HFFc6 (cell line): ENCODE measurements at regions not wholly inside any gene's neighbourhood (a gene's known extent, or its start where the extent isn't known, plus 50 kb on each side); places are given as distances from the start of the nearest gene placed in this dataset.
"Not testable (repeated sequence)": the region's sequence is repeated elsewhere in the genome, so short reads cannot be mapped to it uniquely, and the experiment has no call there.

ENCODE experiments used
- DNase-seq: peaks from one replicate; pipeline ENCODE4 v3.0.0-alpha.2; 2018
- H3K27ac Mint-ChIP-seq: 2 replicates; pipeline ENCODE4 v1.8.0; 2020; ENCODE audit warnings: mild to moderate bottlenecking, mixed read lengths
- H3K27me3 Mint-ChIP-seq: 2 replicates; pipeline ENCODE4 v1.8.0; 2021; ENCODE audit warnings: mild to moderate bottlenecking, moderate library complexity, mixed read lengths; ENCODE audit not compliant: insufficient read depth
- H3K36me3 Mint-ChIP-seq: 2 replicates; pipeline ENCODE4 v1.8.0; 2021; ENCODE audit warnings: low read depth, mixed read lengths
- H3K4me1 Mint-ChIP-seq: 2 replicates; pipeline ENCODE4 v1.8.0; 2020; ENCODE audit warnings: low read depth, mixed read lengths
- H3K4me3 Mint-ChIP-seq: 2 replicates; pipeline ENCODE4 v1.8.0; 2020; ENCODE audit warnings: mild to moderate bottlenecking, moderate library complexity, mixed read lengths
- H3K9me3 Mint-ChIP-seq: 2 replicates; pipeline ENCODE4 v1.8.0; 2020; ENCODE audit warnings: mild to moderate bottlenecking, mixed read lengths
- TF ChIP-seq, protein P1 (sequence below): fragments of 200-600 bp; sonication (generic); IDR thresholded peaks from 2 replicates; pipeline ENCODE4 v1.5.0; 2021; ENCODE audit warnings: antibody characterized with exemption, mild to moderate bottlenecking

DNA sequence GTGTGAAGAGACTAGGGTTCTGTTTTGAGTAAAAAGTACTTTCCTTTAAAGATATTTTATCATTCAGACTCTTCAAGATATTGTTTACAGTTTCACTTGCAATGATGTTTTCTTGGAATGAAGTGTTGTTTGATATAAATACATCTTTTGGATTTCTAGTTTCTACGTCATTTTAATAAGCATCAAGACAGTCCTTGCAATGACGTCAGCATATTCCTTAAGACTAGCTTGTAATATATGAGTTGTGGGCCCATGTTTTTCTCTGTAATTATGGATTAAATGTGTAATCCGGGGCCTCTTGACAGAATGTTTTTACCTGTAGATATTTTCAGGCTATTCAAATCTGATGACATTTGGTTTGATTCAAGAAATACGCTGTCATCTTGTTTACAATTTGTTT is 66.1 kb downstream of the RBMX2 start:
- H3K4me1 Mint-ChIP-seq: no peaks in the 10 kb centered on the region
- TF ChIP-seq, protein P1, sequence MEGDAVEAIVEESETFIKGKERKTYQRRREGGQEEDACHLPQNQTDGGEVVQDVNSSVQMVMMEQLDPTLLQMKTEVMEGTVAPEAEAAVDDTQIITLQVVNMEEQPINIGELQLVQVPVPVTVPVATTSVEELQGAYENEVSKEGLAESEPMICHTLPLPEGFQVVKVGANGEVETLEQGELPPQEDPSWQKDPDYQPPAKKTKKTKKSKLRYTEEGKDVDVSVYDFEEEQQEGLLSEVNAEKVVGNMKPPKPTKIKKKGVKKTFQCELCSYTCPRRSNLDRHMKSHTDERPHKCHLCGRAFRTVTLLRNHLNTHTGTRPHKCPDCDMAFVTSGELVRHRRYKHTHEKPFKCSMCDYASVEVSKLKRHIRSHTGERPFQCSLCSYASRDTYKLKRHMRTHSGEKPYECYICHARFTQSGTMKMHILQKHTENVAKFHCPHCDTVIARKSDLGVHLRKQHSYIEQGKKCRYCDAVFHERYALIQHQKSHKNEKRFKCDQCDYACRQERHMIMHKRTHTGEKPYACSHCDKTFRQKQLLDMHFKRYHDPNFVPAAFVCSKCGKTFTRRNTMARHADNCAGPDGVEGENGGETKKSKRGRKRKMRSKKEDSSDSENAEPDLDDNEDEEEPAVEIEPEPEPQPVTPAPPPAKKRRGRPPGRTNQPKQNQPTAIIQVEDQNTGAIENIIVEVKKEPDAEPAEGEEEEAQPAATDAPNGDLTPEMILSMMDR: no peak
- DNase-seq: no peak
- no peaks in the 10 kb centered on the region for H3K9me3 Mint-ChIP-seq
- H3K27ac Mint-ChIP-seq: no peak overlapping the region
- no peaks in the 10 kb centered on the region for H3K36me3 Mint-ChIP-seq
- no peaks in the 10 kb centered on the region; the same call in 1 of the 2 replicates for H3K27me3 Mint-ChIP-seq
- no peak overlapping the region for H3K4me3 Mint-ChIP-seq

DNA sequence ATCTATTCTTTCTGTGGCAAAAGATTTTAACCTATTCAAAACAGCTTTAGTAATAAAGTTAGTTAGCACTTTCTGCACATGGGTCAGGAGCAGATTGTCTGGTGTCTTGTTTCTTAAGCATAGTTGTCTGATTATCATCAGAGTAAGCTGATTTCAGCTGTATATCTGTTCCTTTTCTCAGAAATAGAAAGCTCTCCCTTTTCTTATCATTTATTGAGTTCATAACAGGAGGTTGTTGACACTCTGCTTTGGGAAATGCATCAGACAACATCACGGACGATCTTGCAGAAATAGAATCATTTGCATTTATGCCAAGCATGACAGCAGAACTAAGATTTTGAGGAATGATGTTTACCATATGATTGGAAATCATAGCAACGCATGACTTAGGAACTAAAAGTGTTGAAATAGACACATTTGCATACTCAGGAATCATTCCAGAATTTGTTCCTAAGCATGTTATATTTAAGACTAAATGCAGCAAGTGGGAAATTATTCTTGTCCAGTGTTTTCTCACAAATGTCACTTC is 66.7 kb downstream of the RBMX2 start:
- H3K4me1 Mint-ChIP-seq: no peaks in the 10 kb centered on the region
- no peak overlapping the region for H3K27ac Mint-ChIP-seq
- H3K36me3 Mint-ChIP-seq: no peaks in the 10 kb centered on the region
- H3K4me3 Mint-ChIP-seq: no peak overlapping the region
- no peaks in the 10 kb centered on the region for H3K9me3 Mint-ChIP-seq
- DNase-seq: no peak
- TF ChIP-seq, protein P1: no peak
- H3K27me3 Mint-ChIP-seq: no peaks in the 10 kb centered on the region; the same call in 1 of the 2 replicates

DNA sequence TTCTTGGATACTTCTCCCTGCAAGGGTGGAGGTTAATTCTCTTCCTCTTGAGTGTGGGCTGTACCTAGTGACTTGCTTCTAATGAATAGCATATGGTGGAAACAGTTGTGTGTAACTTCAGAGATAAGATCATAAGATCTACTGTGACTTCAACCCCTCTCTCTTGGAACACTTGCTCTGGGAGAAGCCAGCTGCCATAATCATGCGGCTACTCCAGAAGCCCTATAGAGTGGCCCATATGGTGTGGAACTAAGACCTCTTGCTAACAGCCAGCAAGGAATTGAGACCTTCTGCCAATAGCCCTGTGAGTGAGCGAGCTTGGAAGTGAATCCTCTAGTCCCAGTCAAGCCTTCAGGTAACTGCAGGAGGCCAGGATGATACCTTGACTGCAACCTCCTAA is 81.1 kb downstream of the RBMX2 start:
- no peaks in the 10 kb centered on the region for H3K36me3 Mint-ChIP-seq
- no peak for DNase-seq
- TF ChIP-seq, protein P1: no peak
- no peaks in the 10 kb centered on the region for H3K9me3 Mint-ChIP-seq
- no peaks in the 10 kb centered on the region for H3K4me1 Mint-ChIP-seq
- H3K4me3 Mint-ChIP-seq: no peak overlapping the region
- H3K27me3 Mint-ChIP-seq: no peaks in the 10 kb centered on the region
- no peak overlapping the region for H3K27ac Mint-ChIP-seq

DNA sequence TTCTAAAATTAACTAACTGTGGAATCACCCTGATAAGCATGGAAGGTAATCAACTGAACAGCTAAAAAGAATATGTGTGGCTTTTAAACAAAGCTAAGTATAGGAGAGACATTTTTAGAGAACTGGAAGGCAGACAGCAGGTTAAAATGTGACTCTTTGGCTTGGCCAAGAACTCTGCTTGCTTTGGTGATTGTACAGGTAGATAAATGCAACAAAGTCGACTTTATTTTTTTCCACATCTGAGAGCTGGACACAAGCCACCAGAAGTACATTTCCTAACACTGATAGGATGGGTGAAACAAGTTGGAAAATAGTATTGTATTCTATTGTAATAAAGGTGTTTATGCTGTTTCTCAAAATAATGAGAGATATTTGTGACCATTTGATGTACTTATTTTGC is 84.1 kb downstream of the RBMX2 start:
- DNase-seq: no peak
- no peaks in the 10 kb centered on the region for H3K4me1 Mint-ChIP-seq
- TF ChIP-seq, protein P1: no peak
- no peak overlapping the region for H3K4me3 Mint-ChIP-seq
- no peaks in the 10 kb centered on the region for H3K27me3 Mint-ChIP-seq
- no peak overlapping the region for H3K27ac Mint-ChIP-seq
- no peaks in the 10 kb centered on the region for H3K36me3 Mint-ChIP-seq
- no peaks in the 10 kb centered on the region for H3K9me3 Mint-ChIP-seq

DNA sequence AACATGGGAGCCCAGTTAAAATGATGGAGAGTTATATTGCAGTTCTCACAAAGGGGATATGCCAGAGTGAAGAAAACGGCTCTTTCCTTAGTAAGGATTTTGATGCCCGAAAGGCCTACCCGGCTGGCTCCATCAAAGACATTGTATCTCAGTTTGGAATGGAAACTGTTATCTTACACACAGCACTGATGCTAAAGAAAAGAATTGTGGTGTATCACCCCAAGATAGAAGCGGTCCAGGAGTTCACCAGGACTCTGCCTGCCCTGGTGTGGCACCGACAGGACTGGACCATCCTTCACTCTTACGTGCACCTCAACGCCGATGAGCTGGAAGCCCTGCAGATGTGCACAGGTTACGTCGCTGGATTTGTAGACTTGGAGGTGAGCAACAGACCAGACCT is 93.7 kb downstream of the RBMX2 start:
- H3K27ac Mint-ChIP-seq: not testable (repeated sequence)

DNA sequence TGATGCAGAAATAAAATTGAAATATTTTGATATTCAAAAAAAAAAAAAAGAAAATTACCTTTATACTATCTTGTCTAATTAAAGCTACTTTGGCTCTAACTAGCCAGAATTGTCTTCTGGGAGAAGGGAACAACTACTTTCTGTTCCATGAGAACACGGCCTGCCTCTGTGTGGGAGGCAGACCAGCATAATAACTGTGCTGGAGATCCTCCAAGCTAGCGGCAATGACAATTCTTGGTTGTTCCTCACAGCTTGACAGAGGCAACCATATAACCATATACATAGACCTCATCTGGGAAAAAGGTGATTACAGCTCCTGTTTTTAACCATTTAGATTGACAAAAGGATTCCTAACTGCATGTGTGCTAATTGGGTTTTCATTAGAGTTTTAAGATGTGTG is 95.7 kb downstream of the RBMX2 start:
- TF ChIP-seq, protein P1: no peak
- no peak for DNase-seq
- Mint-ChIP-seq H3K36me3 (no peaks in the 10 kb centered on the region), H3K4me1 (no peaks in the 10 kb centered on the region), H3K27ac (no peak overlapping the region), H3K4me3 (no peak overlapping the region), H3K9me3 (no peaks in the 10 kb centered on the region), H3K27me3 (peaks cover 2% of the 10 kb centered on the region; the same call in 1 of the 2 replicates)

More for the DNA sequence above, 93.7 kb downstream of the RBMX2 start:
- not testable (repeated sequence) for H3K9me3 Mint-ChIP-seq, H3K27me3 Mint-ChIP-seq, H3K36me3 Mint-ChIP-seq, H3K4me1 Mint-ChIP-seq, H3K4me3 Mint-ChIP-seq, DNase-seq
